Adrenal gland (tissue), 9 donors: ENCODE measurements at regions not wholly inside any gene's neighbourhood (a gene's known extent, or its start where the extent isn't known, plus 50 kb on each side); places are given as distances from the start of the nearest gene placed in this dataset.

Experiments used
- DNase-seq, 7 donors: peaks; one replicate each; pipeline ENCODE4 v3.0.0-alpha.2; 2019 to 2020
- H3K27ac ChIP-seq, 5 donors: fragments of 200-600 bp; sonication (generic) in 4 of 5; 1 replicate in 3 of 5; 2 replicates in 2 of 5; pipeline versions ENCODE4 v1.5.1 to v1.8.0; 2016 to 2020; ENCODE audit warnings: mild to moderate bottlenecking in 1 of 5
- H3K27me3 ChIP-seq: fragments of 200-600 bp; 2 replicates; pipeline ENCODE4 v1.8.0; 2021
- H3K36me3 ChIP-seq, 2 donors: fragments of 200-600 bp; replicated peaks in 1 of 2; 1 replicate in 1 of 2; 2 replicates in 1 of 2; pipeline versions ENCODE4 v1.5.1 to v1.8.0; 2018 to 2022
- H3K4me1 ChIP-seq, 2 donors: fragments of 200-600 bp; replicated peaks in 1 of 2; 1 replicate in 1 of 2; 2 replicates in 1 of 2; pipeline versions ENCODE4 v1.5.1 to v1.8.0; 2018 to 2021
- H3K4me3 ChIP-seq, 4 donors: fragments of 200-600 bp; sonication (generic) in 3 of 4; one replicate each; pipeline ENCODE4 v1.5.1; 2016 to 2018
- H3K9me3 ChIP-seq, 3 donors: fragments of 200-600 bp; sonication (generic) in 1 of 3; replicated peaks in 1 of 3; 1 replicate in 2 of 3; 2 replicates in 1 of 3; pipeline versions ENCODE4 v1.5.1 to v1.8.0; 2016 to 2021
- CTCF ChIP-seq, 6 experiments: fragments of 450-650 bp in 4 of 6; fragments of 200-600 bp in 2 of 6; sonication (generic) in 1 of 6; IDR thresholded peaks; 1 replicate in 5 of 6; 2 replicates in 1 of 6; pipeline versions ENCODE4 v1.5.1 to v1.8.0; 2016 to 2021; ENCODE audit warnings: antibody characterized with exemption in 6 of 6, mild to moderate bottlenecking in 2 of 6, moderate library complexity in 1 of 6
- POLR2A ChIP-seq, 2 donors: fragments of 450-650 bp; IDR thresholded peaks; one replicate each; pipeline ENCODE4 v1.6.1; 2017; ENCODE audit warnings: antibody characterized with exemption in 2 of 2, mild to moderate bottlenecking in 2 of 2, moderate library complexity in 1 of 2
- WGBS, 4 donors: extraction: QIAGEN DNeasy Blood & Tissue Kit in 2 of 4; methylation state at CpG; one replicate each; pipeline versions ENCODE4 v1.1.5 to v1.1.7; 2013 to 2017; 5-methylcytosine and 5-hydroxymethylcytosine counted together
- intact Hi-C, 2 donors: fragments of 100-400 bp; cut with DNase I; formaldehyde crosslinking; loops; one replicate each; pipeline versions ENCODE4 v1.14.1 to v1.15.0; 2022 to 2023
- donor health status: healthy with polysubstance abuse.
- donor health status: Bipolar disorder and iron deficiency.
- donor health status: DM: yes; HTN: yes; CAD: no.
- donor health status: DM: no; HTN: no; CAD: no.
- donor health status: DM: no; HTN: no; CAD: no.

DNA sequence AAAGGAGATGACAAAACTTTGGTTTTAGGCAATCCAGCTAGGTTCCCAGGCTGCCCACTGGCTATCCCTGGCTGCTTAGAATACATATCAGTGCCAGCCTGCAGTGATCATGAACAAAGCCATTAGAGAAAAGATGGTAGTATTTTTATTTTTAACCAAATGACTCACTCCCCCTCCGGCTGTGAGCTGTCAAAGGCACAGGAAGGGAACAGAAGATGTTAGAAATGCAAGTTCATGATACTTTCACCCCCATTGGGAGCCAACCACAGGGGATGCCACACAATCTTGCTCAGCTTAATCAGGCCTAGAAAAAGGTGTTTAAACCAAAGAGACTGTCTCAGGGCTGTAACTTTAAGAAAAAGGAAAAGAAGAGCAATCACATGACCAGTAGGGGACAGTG lies 70.3 kb upstream of the ASTN2 start:
- no peaks in the 10 kb centered on the region for H3K9me3 ChIP-seq
- H3K4me3 ChIP-seq: no peak overlapping the region
- WGBS, 4 donors: 4 to 15% (median 7%) methylated on average over 1 of the region's 1 CpG
- TF ChIP-seq CTCF (IDR thresholded peaks at IDR 0.05) (no peak), POLR2A (IDR thresholded peaks at IDR 0.05) (no peak)
- H3K4me1 ChIP-seq: no peaks in the 10 kb centered on the region
- no peaks in the 10 kb centered on the region for H3K36me3 ChIP-seq
- H3K27me3 ChIP-seq: no peaks in the 10 kb centered on the region
- intact Hi-C loops: no loop called here
- DNase-seq: no peak
- H3K27ac ChIP-seq: no peak overlapping the region

DNA sequence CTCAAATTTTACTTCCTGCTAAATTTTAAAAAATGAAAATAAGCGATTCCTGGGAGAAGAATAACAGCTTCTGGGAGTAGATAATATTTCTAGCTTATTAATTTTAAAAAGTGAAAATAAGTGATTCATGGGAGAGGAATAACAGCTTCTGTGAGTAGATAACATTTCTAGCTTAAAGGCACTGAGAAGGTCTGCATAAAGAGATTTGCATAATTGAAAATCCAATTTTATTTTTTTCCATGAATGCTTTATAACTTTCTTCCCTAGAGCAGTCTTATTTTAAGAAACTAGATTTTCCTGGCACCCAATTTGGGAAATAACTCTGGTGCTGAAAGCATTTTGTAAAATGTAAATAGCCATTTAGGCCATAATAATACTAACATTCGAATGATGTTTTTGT lies 65.9 kb upstream of the ASTN2 start:
- Histone ChIP-seq H3K9me3 (no peaks in the 10 kb centered on the region), H3K27ac (no peak overlapping the region), H3K36me3 (no peaks in the 10 kb centered on the region), H3K27me3 (no peaks in the 10 kb centered on the region), H3K4me3 (no peak overlapping the region), H3K4me1 (no peaks in the 10 kb centered on the region)
- TF ChIP-seq POLR2A (IDR thresholded peaks at IDR 0.05) (no peak), CTCF (IDR thresholded peaks at IDR 0.05) (no peak)
- intact Hi-C loops: no loop called here
- WGBS, 4 donors: 81 to 89% (median 85%) methylated on average over 2 of the region's 2 CpGs
- DNase-seq: no peak

DNA sequence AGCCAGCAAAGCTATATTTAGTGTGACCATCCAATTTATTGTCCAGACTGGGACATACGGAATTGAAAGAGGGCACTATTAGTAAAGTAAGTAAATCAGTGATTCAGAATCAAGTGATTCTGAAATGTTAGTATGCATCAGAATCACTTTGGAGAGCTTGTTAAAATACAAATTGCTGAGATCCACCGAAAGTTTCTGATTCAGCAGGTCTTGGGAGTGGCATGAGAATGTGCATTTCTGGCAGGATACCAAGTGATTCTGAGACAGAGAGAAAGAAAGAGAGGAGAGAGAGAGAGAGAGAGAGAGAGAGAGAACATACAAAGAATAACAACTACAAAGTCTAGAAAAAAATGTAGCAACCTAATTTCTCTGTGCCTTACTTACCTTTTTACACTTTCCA lies 65.4 kb upstream of the ASTN2 start:
- Histone ChIP-seq H3K27ac (no peak overlapping the region), H3K4me1 (no peaks in the 10 kb centered on the region), H3K9me3 (no peaks in the 10 kb centered on the region), H3K4me3 (no peak overlapping the region), H3K27me3 (no peaks in the 10 kb centered on the region), H3K36me3 (no peaks in the 10 kb centered on the region)
- intact Hi-C loops: no loop called here
- 56 to 69% (median 66%) methylated on average over 2 of the region's 2 CpGs for WGBS, 4 donors
- no peak for DNase-seq
- TF ChIP-seq POLR2A (IDR thresholded peaks at IDR 0.05): no peak
- TF ChIP-seq CTCF (IDR thresholded peaks at IDR 0.05): no peak

GRCh38 chr9:117473293-117473692 lies 58.4 kb upstream of the ASTN2 start:
- H3K4me3 ChIP-seq: no peak overlapping the region
- H3K4me1 ChIP-seq: no peaks in the 10 kb centered on the region
- no peaks in the 10 kb centered on the region for H3K27me3 ChIP-seq
- no peaks in the 10 kb centered on the region for H3K9me3 ChIP-seq
- TF ChIP-seq POLR2A (IDR thresholded peaks at IDR 0.05) (no peak), CTCF (IDR thresholded peaks at IDR 0.05) (no peak)
- no peak overlapping the region for H3K27ac ChIP-seq
- 56 to 71% (median 62%) methylated on average over 1 of the region's 1 CpG for WGBS, 4 donors
- no peaks in the 10 kb centered on the region for H3K36me3 ChIP-seq
- intact Hi-C loops: no loop called here
- DNase-seq: no peak
